Omental fat pad (tissue), 3 donors: ENCODE measurements at regions not wholly inside any gene's neighbourhood (a gene's known extent, or its start where the extent isn't known, plus 50 kb on each side); places are given as distances from the start of the nearest gene placed in this dataset.

ENCODE experiments used
- ATAC-seq: fragments of 150-250 bp; one replicate; pipeline ENCODE4 v1.9.1; 2016; ENCODE audit warnings: mild to moderate bottlenecking, moderate library complexity; ENCODE audit not compliant: low FRiP score
- DNase-seq: peaks from one replicate; pipeline ENCODE4 v3.0.0-alpha.2; 2019; ENCODE audit warnings: low spot score
- CTCF ChIP-seq, 3 donors: fragments of 450-650 bp; IDR thresholded peaks; one replicate each; pipeline ENCODE4 v1.5.1; 2016 to 2017; ENCODE audit warnings: antibody characterized with exemption in 3 of 3, mild to moderate bottlenecking in 3 of 3, moderate library complexity in 2 of 3

DNA sequence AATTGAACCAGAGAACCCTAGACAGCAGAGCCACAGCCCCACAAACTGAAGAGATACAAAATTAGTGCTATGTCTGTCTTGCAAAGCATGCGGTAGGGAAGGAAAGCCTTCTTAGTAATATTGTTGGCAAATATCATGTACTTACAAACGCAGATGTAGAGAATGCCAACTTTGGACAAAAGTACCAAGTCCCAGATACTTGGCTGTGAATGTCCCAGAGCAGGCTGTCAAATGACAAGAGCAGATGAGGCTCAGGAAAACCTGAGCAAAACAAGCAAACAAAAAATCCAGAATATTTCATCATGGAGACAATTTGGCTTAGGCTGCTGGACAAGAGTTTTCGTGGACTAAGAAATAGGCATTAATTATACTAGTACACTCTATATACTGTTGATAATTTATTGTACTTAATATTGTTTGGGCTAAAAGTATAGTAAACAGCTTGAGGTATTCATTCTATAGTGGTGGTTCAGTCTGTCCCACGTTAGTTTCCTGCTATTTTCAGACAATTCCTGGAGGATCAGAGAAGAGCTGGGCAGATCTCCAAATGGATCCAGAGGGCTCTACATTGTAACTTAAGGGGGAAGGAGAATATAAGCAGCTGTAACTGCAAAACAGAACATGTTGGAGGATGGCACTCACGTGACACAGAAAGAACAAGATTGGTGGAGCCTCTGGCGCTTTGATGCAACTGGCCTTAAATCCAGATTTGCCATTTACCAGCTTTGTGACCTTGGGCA, 329.8 kb downstream of the ATP23 start:
- no peak for DNase-seq
- no peak for TF ChIP-seq CTCF (IDR thresholded peaks at IDR 0.05)
- no peak for ATAC-seq

GRCh38 chr12:58272461-58272860, 331.1 kb downstream of the ATP23 start:
- DNase-seq: no peak
- ATAC-seq: no peak
- TF ChIP-seq CTCF (IDR thresholded peaks at IDR 0.05): no peak

DNA sequence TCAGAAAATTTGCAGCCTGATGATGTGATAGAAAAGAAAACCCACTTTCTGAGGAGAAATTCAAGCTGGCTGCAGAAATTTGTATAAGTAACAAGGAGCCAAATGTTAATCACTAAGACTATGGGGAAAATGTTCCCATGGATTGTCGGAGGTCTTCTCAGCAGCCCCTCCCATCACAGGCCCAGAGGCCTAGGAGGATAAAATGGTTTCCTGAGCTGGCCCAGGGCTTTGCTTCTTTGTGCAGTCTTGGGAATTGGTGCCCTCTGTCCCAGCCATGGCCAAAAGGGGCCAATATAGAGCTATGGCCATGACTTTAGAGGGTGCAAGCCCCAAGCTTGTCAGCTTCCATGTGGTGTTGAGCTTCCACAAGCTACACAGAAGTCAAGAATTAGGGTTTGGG, 335.9 kb downstream of the ATP23 start:
- no peak for ATAC-seq
- no peak for DNase-seq
- TF ChIP-seq CTCF (IDR thresholded peaks at IDR 0.05): no peak

- no peak for DNase-seq
- ATAC-seq: no peak
- TF ChIP-seq CTCF (IDR thresholded peaks at IDR 0.05): no peak
These were observed 342.2 kb downstream of the ATP23 start for GRCh38 chr12:58283553-58283952.

GRCh38 chr12:58285551-58285950, 344.2 kb downstream of the ATP23 start:
- no peak for ATAC-seq
- no peak for DNase-seq
- no peak for TF ChIP-seq CTCF (IDR thresholded peaks at IDR 0.05)

GRCh38 chr12:58286353-58286752, 345.0 kb downstream of the ATP23 start:
- ATAC-seq (no peak), DNase-seq (no peak)
- no peak for TF ChIP-seq CTCF (IDR thresholded peaks at IDR 0.05)

GRCh38 chr12:58288190-58288589, 346.8 kb downstream of the ATP23 start:
- ATAC-seq (no peak), DNase-seq (no peak)
- TF ChIP-seq CTCF (IDR thresholded peaks at IDR 0.05): no peak
